ENCODE measurements at regions not wholly inside any gene's neighbourhood (a gene's known extent, or its start where the extent isn't known, plus 50 kb on each side); places are given as distances from the start of the nearest gene placed in this dataset.

GRCh38 chr17:79361221-79361734 is 249.6 kb downstream of the RBFOX3 start:
- no peak overlapping the region for H3K27ac ChIP-seq (ENCODE audit: low read length)
- H3K27me3 ChIP-seq (ENCODE audit: control insufficient read depth, insufficient read depth, low read length): peaks cover 44% of the 10 kb centered on the region
- no peaks in the 10 kb centered on the region for H3K9me3 ChIP-seq (ENCODE audit: control insufficient read depth, low read depth, low read length)
- no peak overlapping the region for H3K4me3 ChIP-seq (ENCODE audit: low read length)
- no peaks in the 10 kb centered on the region for H3K36me3 ChIP-seq (ENCODE audit: control insufficient read depth, insufficient read depth, low read length)
- H3K4me1 ChIP-seq (ENCODE audit: control insufficient read depth, insufficient read depth, low read length): no peaks in the 10 kb centered on the region
- WGBS (ENCODE audit: insufficient coverage, low lambda C conversion rate): no CpG with 5 or more reads among the region's 12 CpGs
- DNase-seq: no peak

- Histone ChIP-seq H3K4me1 (ENCODE audit: control insufficient read depth, insufficient read depth, low read length) (no peaks in the 10 kb centered on the region), H3K27me3 (ENCODE audit: control insufficient read depth, insufficient read depth, low read length) (peaks cover 36% of the 10 kb centered on the region), H3K9me3 (ENCODE audit: control insufficient read depth, low read depth, low read length) (no peaks in the 10 kb centered on the region), H3K4me3 (ENCODE audit: low read length) (no peak overlapping the region), H3K27ac (ENCODE audit: low read length) (no peak overlapping the region), H3K36me3 (ENCODE audit: control insufficient read depth, insufficient read depth, low read length) (no peaks in the 10 kb centered on the region)
- WGBS (ENCODE audit: insufficient coverage, low lambda C conversion rate): no CpG with 5 or more reads among the region's 17 CpGs
- DNase-seq: no peak
Measured at GRCh38 chr17:79360196-79360595, 250.7 kb downstream of the RBFOX3 start.

- H3K4me1 ChIP-seq (ENCODE audit: control insufficient read depth, insufficient read depth, low read length): no peaks in the 10 kb centered on the region
- WGBS (ENCODE audit: insufficient coverage, low lambda C conversion rate): 60% methylated on average over 2 of the region's 16 CpGs
- H3K4me3 ChIP-seq (ENCODE audit: low read length): no peak overlapping the region
- peaks cover 27% of the 10 kb centered on the region for H3K27me3 ChIP-seq (ENCODE audit: control insufficient read depth, insufficient read depth, low read length)
- no peaks in the 10 kb centered on the region for H3K36me3 ChIP-seq (ENCODE audit: control insufficient read depth, insufficient read depth, low read length)
- no peaks in the 10 kb centered on the region for H3K9me3 ChIP-seq (ENCODE audit: control insufficient read depth, low read depth, low read length)
- no peak for DNase-seq
- no peak overlapping the region for H3K27ac ChIP-seq (ENCODE audit: low read length)
Measured at GRCh38 chr17:79356839-79357447, 253.9 kb downstream of the RBFOX3 start.

- Histone ChIP-seq H3K27me3 (ENCODE audit: control insufficient read depth, insufficient read depth, low read length) (peaks cover 23% of the 10 kb centered on the region), H3K36me3 (ENCODE audit: control insufficient read depth, insufficient read depth, low read length) (no peaks in the 10 kb centered on the region), H3K27ac (ENCODE audit: low read length) (no peak overlapping the region), H3K4me1 (ENCODE audit: control insufficient read depth, insufficient read depth, low read length) (no peaks in the 10 kb centered on the region), H3K4me3 (ENCODE audit: low read length) (no peak overlapping the region), H3K9me3 (ENCODE audit: control insufficient read depth, low read depth, low read length) (no peaks in the 10 kb centered on the region)
- no CpG with 5 or more reads among the region's 12 CpGs for WGBS (ENCODE audit: insufficient coverage, low lambda C conversion rate)
- DNase-seq: no peak
Measured at GRCh38 chr17:79355165-79355564, 255.7 kb downstream of the RBFOX3 start.

GRCh38 chr17:79354173-79354820 is 256.6 kb downstream of the RBFOX3 start:
- Histone ChIP-seq H3K4me3 (ENCODE audit: low read length) (no peak overlapping the region), H3K4me1 (ENCODE audit: control insufficient read depth, insufficient read depth, low read length) (no peaks in the 10 kb centered on the region), H3K36me3 (ENCODE audit: control insufficient read depth, insufficient read depth, low read length) (no peaks in the 10 kb centered on the region), H3K27ac (ENCODE audit: low read length) (no peak overlapping the region), H3K9me3 (ENCODE audit: control insufficient read depth, low read depth, low read length) (no peaks in the 10 kb centered on the region), H3K27me3 (ENCODE audit: control insufficient read depth, insufficient read depth, low read length) (peaks cover 21% of the 10 kb centered on the region)
- WGBS (ENCODE audit: insufficient coverage, low lambda C conversion rate): no CpG with 5 or more reads among the region's 15 CpGs
- DNase-seq: no peak

GRCh38 chr17:79353548-79353947 is 257.3 kb downstream of the RBFOX3 start:
- Histone ChIP-seq H3K4me3 (ENCODE audit: low read length) (no peak overlapping the region), H3K27me3 (ENCODE audit: control insufficient read depth, insufficient read depth, low read length) (peaks cover 17% of the 10 kb centered on the region), H3K36me3 (ENCODE audit: control insufficient read depth, insufficient read depth, low read length) (no peaks in the 10 kb centered on the region), H3K4me1 (ENCODE audit: control insufficient read depth, insufficient read depth, low read length) (no peaks in the 10 kb centered on the region), H3K27ac (ENCODE audit: low read length) (no peak overlapping the region), H3K9me3 (ENCODE audit: control insufficient read depth, low read depth, low read length) (no peaks in the 10 kb centered on the region)
- WGBS (ENCODE audit: insufficient coverage, low lambda C conversion rate): no CpG with 5 or more reads among the region's 14 CpGs
- no peak for DNase-seq

GRCh38 chr17:79353016-79353415 is 257.8 kb downstream of the RBFOX3 start:
- Histone ChIP-seq H3K4me3 (ENCODE audit: low read length) (no peak overlapping the region), H3K27me3 (ENCODE audit: control insufficient read depth, insufficient read depth, low read length) (peaks cover 20% of the 10 kb centered on the region), H3K36me3 (ENCODE audit: control insufficient read depth, insufficient read depth, low read length) (no peaks in the 10 kb centered on the region), H3K27ac (ENCODE audit: low read length) (no peak overlapping the region), H3K9me3 (ENCODE audit: control insufficient read depth, low read depth, low read length) (no peaks in the 10 kb centered on the region), H3K4me1 (ENCODE audit: control insufficient read depth, insufficient read depth, low read length) (no peaks in the 10 kb centered on the region)
- DNase-seq: no peak
- no CpG with 5 or more reads among the region's 8 CpGs for WGBS (ENCODE audit: insufficient coverage, low lambda C conversion rate)

GRCh38 chr17:79350533-79350932 is 260.3 kb downstream of the RBFOX3 start:
- H3K4me3 ChIP-seq (ENCODE audit: low read length): no peak overlapping the region
- H3K9me3 ChIP-seq (ENCODE audit: control insufficient read depth, low read depth, low read length): no peaks in the 10 kb centered on the region
- no peak for DNase-seq
- no peak overlapping the region for H3K27ac ChIP-seq (ENCODE audit: low read length)
- H3K4me1 ChIP-seq (ENCODE audit: control insufficient read depth, insufficient read depth, low read length): no peaks in the 10 kb centered on the region
- WGBS (ENCODE audit: insufficient coverage, low lambda C conversion rate): no CpG with 5 or more reads among the region's 7 CpGs
- H3K36me3 ChIP-seq (ENCODE audit: control insufficient read depth, insufficient read depth, low read length): no peaks in the 10 kb centered on the region
- H3K27me3 ChIP-seq (ENCODE audit: control insufficient read depth, insufficient read depth, low read length): peaks cover 20% of the 10 kb centered on the region

- WGBS (ENCODE audit: insufficient coverage, low lambda C conversion rate): no CpG with 5 or more reads among the region's 22 CpGs
- H3K4me3 ChIP-seq (ENCODE audit: low read length): no peak overlapping the region
- no peak for DNase-seq
- no peaks in the 10 kb centered on the region for H3K36me3 ChIP-seq (ENCODE audit: control insufficient read depth, insufficient read depth, low read length)
- H3K9me3 ChIP-seq (ENCODE audit: control insufficient read depth, low read depth, low read length): no peaks in the 10 kb centered on the region
- no peak overlapping the region for H3K27ac ChIP-seq (ENCODE audit: low read length)
- no peaks in the 10 kb centered on the region for H3K4me1 ChIP-seq (ENCODE audit: control insufficient read depth, insufficient read depth, low read length)
- H3K27me3 ChIP-seq (ENCODE audit: control insufficient read depth, insufficient read depth, low read length): peaks cover 20% of the 10 kb centered on the region
Measured at GRCh38 chr17:79349506-79350400, 261.1 kb downstream of the RBFOX3 start.

GRCh38 chr17:79342376-79342775 is 267.8 kb downstream of the ENGASE start:
- DNase-seq: no peak

More at GRCh38 chr17:79342376-79342775, 267.8 kb downstream of the ENGASE start:
- no peak overlapping the region for H3K4me3 ChIP-seq (ENCODE audit: low read length)
- no peaks in the 10 kb centered on the region for H3K9me3 ChIP-seq (ENCODE audit: control insufficient read depth, low read depth, low read length)
- 80% methylated on average over 1 of the region's 9 CpGs for WGBS (ENCODE audit: insufficient coverage, low lambda C conversion rate)
- no peak overlapping the region for H3K27ac ChIP-seq (ENCODE audit: low read length)
- peaks cover 5% of the 10 kb centered on the region for H3K27me3 ChIP-seq (ENCODE audit: control insufficient read depth, insufficient read depth, low read length)
- H3K4me1 ChIP-seq (ENCODE audit: control insufficient read depth, insufficient read depth, low read length): no peaks in the 10 kb centered on the region
- H3K36me3 ChIP-seq (ENCODE audit: control insufficient read depth, insufficient read depth, low read length): no peaks in the 10 kb centered on the region
